ENCODE measurements at regions not wholly inside any gene's neighbourhood (a gene's known extent, or its start where the extent isn't known, plus 50 kb on each side); places are given as distances from the start of the nearest gene placed in this dataset.

DNA sequence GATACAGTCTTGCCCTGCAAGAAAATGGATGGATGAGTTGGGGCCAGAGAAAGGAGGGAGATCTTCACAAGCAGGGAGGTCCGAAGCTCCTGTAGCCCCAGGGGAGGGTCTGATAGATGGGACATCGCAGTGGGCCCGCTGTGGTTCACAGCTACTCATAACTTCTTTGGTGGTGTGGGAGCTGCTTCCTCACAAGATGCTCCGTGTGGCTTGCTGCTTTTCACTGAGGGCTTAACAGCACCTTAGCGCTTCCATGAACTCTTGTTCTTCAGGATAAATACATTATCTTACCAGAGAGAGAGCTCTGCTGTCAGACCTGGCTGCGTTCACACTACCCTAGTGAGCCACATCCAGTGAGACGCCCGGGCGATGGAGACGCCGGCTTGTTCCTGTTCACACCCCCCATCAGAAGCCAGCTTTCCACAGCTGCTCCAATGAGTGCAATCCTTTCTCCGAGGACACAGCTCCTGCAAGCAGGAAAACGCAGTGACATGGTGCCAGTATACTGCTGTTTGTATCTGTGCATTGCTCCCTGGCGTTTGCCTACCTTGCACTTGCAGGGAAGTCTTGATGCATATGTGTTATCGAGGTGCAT lies 599.8 kb downstream of the AJAP1 start:
- no peak for DNase-seq

DNA sequence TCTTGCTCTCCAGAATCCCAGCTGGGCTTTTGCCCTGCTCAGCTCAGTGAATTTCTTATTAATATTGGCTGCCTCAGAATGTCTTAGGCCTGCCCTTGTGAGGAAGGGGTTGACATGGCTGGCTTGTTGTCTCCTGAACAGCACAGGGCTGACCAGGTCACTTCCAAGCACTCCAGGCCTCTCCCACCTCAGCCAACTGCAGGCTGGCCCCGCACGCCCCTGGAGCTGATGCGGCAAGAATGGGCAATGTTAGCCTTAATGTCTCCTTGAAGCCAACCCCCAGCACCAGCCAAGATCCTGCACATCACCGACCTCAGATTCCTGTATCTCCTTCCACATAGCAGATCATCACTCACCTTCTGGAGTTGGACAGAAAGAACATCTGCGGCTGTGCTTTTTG lies 598.6 kb downstream of the AJAP1 start:
- DNase-seq, result no peak

DNA sequence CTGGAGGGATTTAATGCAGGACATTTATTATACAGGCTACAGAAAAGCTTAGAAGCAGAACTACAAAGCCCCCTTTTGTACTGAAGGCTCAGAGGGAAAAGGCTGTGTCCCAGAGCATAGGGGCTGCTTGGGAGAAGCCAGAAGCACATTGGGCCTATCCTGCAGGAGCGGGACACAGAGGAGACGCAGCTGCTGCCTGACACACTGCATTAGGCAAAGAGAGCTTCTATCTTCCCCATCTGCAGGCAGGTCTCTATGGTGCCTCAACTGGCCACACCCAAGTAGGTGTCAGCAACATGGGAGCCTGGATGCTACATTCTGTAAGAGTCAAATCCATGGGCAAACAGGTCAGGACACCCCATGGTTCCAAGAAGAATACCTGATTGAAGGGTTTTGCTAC lies 595.9 kb downstream of the AJAP1 start:
- no peak for DNase-seq

DNA sequence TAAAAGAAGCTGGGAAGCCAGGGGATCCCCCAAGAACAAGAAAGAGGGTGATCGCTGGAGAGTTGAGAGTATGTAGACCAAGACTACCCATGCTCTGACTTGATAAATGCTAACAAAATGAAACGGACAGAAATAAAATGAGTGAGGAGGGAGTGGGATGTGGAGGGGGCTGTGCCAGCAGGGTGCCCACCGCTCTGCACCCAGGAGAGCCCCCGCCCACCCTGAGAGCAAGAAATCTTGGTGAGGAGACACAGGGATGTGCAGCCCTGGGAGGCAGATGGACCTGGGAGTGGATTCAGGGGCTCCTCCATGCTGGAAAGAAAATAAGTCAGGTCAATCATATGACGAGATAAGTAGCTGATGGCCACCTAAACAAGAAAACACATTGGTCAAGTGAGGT lies 590.9 kb downstream of the AJAP1 start:
- DNase-seq, result no peak

DNA sequence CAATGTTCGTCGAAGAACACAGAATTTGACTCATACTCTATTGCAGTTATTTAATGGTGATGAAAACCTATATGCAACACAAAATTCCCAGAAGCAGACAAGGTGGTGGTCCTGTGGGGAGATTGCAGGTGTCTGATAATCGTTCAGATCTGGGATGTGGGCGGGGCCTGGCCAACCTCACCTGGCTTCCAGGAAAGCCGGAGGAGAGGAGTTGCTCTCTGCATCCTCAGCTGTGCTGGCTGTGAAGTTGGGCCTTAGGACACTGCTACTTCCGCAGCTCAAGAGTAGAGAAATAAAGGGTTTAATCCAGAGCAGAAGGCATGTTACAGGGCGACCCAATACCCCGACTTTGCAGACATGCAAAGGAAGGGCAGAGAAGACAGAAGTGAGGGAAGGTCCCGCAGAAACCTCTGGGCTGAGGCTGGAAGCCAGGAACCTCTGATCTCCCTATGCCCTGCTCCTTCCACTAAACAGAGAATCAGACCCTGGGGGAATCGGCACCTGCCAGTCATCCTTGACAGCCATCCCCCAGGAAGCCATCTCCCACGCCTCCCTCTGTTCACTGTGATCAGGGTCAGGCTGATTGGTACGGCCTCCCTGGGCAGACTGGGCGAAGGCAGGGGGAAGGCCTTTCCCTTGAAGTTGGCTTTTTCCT lies 590.3 kb downstream of the AJAP1 start:
- no peak for DNase-seq

DNA sequence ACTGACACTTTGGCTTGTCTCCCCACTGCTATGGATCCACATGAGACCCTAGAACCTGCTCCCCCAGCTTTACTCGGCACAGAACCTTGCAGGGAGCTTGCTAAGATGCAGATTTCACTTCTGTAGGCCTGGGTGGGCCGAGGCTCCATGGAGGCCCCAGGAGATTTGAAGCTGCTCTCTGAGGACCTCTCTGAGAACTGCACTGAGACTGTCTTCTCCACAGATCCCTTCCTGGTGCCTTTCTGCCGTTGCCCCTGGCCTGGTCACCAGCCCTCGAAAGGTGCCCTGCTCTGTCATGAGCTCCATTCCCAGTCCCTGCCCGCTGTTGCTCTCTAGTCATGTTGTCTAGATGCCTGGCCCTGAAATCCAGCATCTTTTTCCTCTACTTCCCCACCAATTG lies 588.4 kb downstream of the AJAP1 start:
- DNase-seq, result no peak

DNA sequence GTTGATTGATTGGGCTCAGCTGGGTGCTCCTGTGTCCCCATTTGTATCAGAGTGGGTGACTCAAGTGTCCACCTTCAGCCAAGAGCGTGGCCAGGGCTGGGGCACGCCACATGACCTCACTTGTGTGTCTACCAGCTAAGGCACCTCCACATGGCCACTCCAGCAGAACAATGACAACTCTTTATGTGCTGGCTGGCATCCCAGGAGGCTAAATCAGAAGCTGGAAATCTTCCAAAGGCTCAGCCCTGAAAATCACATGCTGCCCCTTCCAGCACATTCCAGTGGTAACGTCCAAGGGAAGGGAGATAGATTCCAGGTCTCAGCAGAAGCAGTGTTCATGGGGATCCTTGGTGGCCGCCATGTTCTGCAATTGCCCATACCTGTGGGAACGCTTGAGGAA lies 585.5 kb downstream of the AJAP1 start:
- no peak for DNase-seq

DNA sequence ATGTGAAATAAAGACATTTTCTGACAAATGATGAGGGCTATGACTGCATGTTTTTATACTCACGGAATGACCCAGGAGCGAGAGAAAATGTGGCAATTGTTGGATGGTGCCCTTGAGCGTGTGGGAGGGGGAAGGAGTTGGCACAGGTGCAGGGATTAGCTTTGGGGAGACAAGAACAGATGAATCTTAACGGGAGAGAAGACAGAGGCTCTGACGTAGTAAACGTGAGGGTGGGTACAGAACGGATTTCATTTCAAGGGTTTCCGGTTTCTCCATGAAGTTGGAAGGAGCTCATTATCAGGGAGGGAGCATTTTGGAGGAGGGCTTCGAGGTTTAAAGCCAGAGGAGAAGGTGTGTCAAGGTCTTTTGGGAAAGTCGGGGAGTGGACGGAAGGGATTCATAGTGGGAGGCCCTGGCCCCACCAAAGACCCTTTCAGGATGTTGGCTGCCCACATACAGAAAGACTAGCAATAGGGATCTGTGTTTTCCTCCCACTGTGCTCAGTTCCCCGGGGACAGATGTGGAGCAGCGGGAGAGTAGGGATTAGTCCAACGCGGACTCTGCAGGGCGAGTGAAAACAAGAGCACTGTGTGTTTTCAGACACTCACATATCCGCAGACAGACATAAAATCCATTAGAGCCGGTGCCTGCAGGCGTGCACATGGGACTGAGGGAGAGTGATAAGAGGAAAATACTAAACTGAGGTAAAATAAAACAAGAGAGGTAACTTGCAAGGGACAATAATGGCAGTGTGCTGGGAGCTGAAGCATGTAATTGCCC lies 584.1 kb downstream of the AJAP1 start:
- no peak for DNase-seq

DNA sequence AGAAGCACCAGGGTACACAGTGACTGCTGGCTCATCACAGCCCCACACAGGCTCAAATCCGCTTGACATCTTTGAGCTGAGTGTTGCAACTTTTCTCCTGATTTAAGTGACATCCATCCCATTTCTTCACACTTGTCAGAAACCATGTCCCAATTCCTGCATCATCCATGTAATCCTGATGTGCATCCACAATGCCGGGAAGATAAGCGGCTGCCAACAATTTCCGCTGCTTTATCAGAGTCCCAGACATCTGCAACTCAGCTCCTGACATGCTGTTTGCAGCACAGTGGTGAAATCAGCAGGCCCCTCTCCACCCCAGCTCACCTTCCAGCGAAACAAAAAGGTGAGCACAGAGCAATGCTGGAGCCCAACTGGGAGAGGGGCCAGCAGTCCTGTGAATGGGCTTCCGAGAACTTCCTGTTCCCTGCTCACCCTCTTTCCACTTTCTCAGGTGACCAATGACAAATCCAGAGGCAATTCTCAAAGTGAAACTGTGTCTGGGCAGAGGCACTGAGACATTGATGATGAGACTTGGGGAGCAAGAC lies 581.0 kb downstream of the AJAP1 start:
- DNase-seq, result no peak

DNA sequence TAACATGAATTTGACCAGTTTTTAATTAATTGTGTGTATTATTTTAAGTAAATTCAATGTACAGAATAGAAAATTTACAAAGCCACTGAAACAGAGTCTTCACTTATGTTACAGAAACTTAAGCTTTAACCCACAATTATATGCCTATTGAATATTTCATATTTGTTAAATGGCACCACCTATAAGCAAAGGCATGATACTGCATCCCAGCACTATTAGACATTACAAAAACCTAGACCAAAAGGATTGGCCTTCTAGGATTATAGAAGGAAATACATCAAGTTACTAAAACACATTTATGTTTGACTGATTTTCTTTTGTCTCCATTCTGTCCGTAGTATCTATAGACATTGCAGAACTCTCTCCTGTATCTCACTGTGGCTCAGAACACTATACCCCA lies 578.1 kb downstream of the AJAP1 start:
- DNase-seq, result no peak

DNA sequence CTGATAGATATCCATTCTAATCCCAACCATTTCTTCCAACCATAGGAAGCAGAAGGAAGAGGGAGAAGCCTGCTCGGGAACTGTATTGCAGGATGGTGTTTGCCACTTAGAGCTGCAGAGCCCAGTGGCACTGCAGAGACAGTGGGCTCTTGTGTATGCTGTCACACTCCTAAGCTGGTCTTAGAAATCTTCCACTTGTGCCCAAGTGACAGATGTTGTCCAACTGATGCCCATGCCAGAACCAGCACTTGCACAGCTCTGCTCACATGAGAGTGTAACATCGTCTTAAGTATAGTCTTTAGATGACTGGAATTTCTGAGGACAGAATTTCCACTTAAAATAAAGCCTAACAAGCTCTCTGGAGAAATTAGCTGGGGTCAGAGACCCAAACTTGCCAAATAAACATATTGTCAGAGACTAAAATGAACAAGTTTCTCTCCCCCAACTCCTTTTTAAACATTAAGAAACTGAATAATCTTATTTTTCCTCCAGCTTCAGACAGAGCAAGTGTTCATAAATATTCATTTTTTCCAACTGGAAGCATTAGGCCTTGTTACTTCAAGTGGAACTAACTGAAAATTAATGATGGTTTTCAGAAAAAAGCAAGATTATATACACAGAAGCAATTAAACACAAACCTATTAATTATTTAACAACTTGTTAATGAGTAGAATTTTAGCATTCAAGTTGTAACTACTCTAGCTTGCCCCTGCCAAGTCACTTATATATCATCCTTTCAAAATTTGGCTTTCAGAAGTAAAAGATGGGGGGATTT lies 577.3 kb downstream of the AJAP1 start:
- DNase-seq, result no peak

DNA sequence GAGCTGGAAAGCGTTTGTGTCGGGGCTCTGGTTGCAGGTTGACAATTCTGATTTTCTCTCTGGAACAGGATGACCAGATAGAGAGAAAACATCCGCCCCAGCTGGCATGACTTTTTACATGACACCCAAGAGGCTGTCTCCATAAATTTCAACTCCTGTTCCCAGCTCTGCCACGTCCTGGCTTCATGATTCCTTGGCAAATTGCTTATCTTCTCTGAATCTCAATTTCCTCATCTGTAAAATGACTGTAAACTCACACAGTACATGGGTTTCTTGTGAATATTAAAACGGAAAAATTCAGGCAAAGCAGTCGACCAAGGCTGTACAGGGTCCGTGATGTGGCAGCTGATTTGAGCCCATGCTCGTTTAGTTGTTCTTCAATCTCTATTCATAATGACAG lies 572.7 kb downstream of the AJAP1 start:
- DNase-seq, result no peak

DNA sequence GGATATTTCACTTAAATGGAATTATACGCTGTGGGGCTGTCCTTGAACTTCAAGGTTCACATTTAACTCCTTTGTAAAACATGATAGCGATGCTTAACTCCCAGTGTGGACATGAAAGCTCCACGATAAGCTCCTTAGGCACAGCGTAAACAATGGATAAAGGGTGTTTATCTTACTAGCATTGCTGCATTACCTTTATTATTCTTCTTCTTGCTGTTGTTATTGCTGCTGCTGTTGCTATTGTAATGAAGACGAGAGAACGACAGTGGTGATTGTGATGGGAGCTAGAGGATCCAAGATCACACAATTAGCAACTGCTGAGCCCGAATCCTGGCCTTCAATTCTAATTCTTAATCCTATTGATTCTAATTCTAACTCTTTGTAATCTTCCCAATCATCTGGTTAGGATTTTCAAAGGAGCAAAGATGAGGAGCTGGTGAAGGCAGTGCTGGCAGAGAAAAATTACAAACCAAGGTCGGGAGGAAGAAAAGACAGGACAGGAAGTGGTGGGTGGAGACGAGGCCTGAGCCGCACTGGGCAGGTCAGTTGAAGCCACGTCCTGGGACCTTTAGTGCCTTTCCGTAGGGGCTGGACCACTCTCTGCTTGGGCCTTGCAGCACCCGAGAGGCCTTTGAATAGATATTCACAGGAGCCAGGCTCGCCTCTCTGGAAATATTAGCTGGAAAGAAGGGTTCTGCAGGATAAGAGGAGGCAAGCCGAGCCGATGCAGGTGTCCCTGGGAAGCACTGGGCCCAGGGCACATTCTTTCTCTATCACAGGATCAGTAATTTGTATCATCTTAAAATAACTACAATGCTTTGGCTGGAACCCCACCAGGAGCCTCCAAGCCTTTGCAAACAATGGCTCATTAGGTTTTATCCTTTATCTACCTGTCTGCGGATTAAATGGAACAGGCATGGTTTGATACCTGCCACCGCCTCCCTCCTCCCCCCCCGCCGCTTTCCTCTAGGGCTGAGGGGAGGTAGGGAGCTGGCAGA lies 571.6 kb downstream of the AJAP1 start:
- DNase-seq, result no peak

DNA sequence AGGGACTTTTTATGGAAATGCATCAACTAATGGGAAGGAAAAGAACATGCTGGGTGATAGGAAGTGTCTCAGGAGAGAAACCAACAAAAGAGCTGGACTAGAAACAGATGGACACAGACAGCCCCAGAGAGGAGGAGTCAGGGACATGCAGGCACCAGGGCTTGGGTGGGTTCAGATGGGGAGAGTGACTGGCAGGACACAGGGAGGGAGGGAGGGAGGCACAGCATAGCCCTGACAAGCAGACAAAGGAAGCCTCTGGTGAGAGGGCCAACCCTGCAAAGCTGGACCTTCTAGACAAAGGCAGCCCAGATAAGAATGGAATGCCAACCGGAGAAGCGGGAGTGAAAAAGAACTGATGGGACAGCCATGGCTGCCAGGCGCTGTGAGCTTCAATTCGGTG lies 568.8 kb downstream of the AJAP1 start:
- no peak for DNase-seq

DNA sequence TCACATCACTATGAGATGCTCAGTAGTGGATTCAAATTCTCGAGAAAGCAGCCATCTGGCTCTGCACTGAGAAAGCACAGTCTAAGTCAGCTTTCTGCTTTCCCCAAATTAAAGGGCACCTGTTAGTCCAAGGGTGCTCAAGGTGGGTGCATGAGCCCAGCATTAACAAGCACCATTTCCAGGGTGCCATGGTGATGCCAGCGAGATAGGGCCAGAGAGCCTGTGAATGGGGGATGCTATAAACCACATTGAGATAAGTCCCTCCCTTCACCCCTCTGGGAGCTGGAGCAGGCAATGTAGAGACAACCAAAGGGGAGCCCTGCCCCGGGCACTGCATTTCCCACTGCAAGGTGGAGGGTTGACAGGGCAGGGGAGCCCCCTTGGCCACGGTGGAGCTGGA lies 568.2 kb downstream of the AJAP1 start:
- no peak for DNase-seq

DNA sequence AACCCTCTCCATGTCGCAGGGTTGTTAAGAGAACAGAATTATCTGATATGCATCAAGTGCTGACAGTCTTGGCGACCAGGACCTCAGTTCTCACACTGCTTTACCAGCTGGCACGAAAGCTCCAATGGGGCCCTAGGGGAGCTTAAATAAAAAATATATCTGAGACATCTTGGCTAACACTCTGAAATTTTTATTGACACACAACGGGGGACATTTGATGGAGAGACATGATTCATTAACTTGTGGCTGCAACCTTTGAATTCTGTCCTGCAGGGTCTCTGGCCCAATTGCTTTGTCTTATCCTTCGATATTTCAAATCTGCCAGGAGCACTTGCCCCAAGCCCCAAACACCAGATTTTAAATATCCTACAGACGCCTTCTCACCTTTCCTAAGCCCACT lies 567.0 kb downstream of the AJAP1 start:
- DNase-seq, result no peak

DNA sequence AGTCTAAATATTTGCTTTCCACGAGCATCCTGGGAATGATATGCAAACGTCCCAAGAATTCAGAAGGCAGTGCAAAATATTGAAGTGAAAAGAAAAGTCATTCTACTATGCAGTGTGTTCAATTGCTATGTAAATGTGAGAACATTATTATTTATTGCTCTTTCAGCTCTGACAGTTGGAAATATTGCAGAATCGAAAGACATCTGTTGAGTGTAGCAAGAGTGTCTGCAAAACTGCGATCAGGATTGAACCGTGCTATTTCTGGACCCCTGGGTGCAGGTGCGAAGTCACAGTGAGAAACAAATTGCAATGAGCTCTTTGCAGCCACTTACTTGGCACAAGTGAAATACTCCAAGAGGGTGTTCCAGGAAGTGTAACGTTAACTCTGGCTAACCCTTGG lies 566.4 kb downstream of the AJAP1 start:
- DNase-seq, result no peak

DNA sequence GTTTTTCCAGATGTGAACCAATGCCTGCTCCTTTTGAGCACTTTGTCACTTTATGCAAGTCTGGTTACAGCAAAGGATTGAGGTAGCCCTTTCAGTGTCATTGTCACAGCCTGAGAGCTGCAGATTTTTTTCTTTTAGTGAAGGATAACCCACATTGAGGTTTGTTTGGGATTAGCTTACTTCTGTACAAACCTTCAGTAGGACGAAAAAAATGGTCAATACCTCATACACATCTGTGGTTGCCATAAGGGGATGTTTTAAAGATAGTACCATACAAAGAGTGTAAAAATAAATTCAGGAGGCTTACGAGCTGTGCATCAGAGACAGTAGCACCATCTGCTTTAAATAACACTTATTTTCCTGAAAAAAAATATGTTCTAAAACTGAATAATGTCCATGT lies 566.0 kb downstream of the AJAP1 start:
- DNase-seq, result no peak

DNA sequence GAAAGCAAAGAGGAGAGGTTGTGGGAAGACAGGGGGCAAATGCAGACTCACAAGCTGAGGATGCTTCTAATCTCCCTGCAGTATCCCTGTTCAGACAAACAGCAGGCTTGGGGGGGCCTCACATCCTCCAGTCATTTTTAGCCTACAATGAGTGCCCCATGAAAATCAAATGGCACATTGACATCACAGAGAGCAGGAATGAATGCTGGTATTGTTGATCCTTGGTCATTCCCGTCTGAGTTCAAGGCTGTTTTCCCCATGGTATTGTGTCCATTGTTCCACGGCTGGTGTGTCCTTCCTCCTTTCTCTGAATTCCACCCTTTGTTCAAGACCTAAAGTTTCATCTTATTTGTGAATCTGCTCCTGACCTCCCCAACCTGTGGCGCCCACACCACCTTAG lies 545.6 kb downstream of the AJAP1 start:
- no peak for DNase-seq

DNA sequence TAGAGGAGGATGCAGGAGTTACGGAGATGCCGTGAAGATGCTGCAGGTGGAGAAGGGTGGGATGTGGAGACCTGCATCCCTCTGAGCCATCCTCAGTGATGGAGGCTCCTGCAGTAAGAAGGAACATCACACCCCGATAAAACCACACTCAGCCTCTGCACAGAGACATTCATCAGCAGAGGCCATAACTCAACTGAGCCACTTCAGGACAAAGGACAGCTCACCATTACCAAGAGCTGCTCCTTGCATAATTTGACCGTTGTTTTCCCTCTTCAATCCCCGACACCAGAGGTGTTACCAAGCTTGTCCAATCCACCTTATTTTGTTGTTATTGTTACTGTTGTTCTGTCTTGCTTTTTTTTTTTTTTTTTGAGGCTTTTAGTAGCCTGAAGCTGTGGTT lies 543.9 kb downstream of the AJAP1 start:
- DNase-seq, result no peak

DNA sequence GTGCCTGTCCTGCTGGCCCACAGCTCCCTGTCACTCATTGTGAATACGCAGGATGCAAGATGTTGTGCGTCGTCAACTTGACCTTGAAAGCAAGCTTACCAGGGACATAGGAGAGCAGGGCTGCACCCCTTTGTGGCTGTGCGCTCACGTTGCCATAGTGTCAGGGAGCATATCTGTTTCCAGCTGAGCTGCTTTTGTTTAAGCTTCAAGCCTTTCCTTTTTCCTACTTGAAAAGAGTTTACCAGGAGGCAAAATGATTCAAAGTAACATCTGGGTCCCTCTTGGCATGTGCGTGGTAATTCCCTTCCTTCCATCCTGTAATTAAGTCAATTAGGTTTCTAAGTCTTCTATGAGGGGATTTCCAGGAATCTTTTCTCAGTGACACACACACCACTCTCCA lies 537.1 kb downstream of the AJAP1 start:
- DNase-seq, result no peak

DNA sequence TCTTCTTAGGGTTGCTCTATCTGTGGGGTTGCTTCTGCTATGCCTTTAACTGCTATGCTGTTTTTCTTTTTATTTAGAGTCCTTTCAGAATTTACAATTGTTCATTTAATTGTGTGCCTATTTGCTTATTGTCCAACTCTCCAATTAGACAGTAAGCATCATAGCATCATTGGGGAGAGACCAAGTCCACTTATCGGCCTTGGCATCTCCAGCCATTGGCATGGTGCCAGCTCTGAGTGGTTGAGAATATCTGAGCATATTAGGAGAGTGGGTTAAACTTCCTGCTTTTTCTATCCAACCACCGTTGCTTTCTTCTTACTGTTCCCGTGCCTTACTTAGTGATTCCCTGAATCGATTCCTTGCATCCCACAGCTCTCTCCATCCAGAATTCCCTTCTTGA lies 535.0 kb downstream of the AJAP1 start:
- DNase-seq, result no peak
